Testis (tissue), 2 donors: ENCODE measurements at regions not wholly inside any gene's neighbourhood (a gene's known extent, or its start where the extent isn't known, plus 50 kb on each side); places are given as distances from the start of the nearest gene placed in this dataset.

Source experiments
- DNase-seq: peaks from one replicate; pipeline ENCODE4 v3.0.0-alpha.2; 2019
- H3K27ac ChIP-seq, 2 donors: fragments of 200-600 bp; sonication (generic); one replicate each; pipeline ENCODE4 v1.5.1; 2019
- H3K27me3 ChIP-seq: fragments of 200-600 bp; sonication (generic); one replicate; pipeline ENCODE4 v1.5.1; 2019
- H3K36me3 ChIP-seq: fragments of 200-600 bp; sonication (generic); one replicate; pipeline ENCODE4 v1.5.1; 2017; ENCODE audit warnings: low read depth; ENCODE audit errors: missing control alignments
- H3K4me1 ChIP-seq: fragments of 200-600 bp; sonication (generic); one replicate; pipeline ENCODE4 v1.5.1; 2019
- H3K4me3 ChIP-seq, 2 donors: fragments of 200-600 bp; sonication (generic); one replicate each; pipeline ENCODE4 v1.5.1; 2017 to 2019
- H3K9me3 ChIP-seq: fragments of 200-600 bp; sonication (generic); one replicate; pipeline ENCODE4 v1.5.1; 2017
- POLR2A ChIP-seq: fragments of 450-650 bp; IDR thresholded peaks from one replicate; pipeline ENCODE4 v1.6.1; 2017; ENCODE audit warnings: antibody characterized with exemption, mild to moderate bottlenecking, moderate library complexity
- WGBS, 2 donors: methylation state at CpG; one replicate each; pipeline ENCODE4 v1.1.5; 2018; 5-methylcytosine and 5-hydroxymethylcytosine counted together
- intact Hi-C: fragments of 100-400 bp; cut with DNase I; formaldehyde crosslinking; loops from one replicate; pipeline ENCODE4 v1.15.1; 2023; ENCODE audit warnings: low total_unique reads
- TF ChIP-seq, protein P1 (sequence below), 3 experiments: fragments of 450-650 bp in 2 of 3; fragments of 200-600 bp in 1 of 3; sonication (generic) in 1 of 3; IDR thresholded peaks; one replicate each; pipeline ENCODE4 v1.5.1; 2016 to 2019; ENCODE audit warnings: antibody characterized with exemption in 3 of 3, mild to moderate bottlenecking in 2 of 3, moderate library complexity in 1 of 3

DNA sequence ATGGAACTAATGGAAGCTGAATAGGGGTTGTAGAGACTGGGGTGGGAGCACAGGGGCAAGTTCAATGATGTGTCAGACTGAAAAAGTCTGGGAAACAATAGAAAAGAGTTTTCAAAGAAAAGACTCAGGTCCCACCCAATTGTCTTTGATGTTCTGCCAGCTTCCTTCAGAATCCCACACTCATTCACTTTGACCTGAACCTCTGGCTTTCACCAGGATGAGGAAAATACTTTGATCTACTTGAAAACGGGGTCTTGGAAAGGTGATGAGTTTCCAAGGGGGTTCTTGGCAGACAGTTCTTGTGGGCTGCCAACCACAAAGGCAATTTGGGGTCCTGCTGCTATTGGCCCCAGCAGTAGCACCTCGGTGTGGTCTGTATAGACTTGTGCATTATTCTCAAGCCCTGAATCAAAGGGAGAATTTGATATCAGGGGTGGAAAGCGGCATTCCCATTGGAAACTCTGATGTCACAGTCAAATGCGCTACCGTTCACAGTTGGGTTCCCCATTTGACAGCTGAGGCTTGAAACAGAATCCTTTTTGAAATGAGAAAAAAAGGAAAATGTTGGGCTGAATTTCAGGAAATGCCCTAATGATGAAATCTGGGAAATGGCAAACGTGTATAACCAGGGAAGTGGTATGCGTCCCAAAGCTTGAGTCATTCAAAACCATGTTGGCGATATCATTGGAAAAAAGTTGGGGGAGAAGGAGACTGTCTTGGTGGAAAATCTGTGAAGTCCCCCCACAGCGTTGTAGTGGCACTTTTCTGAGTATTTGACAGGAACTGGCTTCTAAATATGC lies 229.2 kb upstream of the LRTM1 start:
- intact Hi-C loops: no loop called here
- 90 to 93% methylated on average over 9 of the region's 9 CpGs for WGBS, 2 donors
- TF ChIP-seq, protein P1, sequence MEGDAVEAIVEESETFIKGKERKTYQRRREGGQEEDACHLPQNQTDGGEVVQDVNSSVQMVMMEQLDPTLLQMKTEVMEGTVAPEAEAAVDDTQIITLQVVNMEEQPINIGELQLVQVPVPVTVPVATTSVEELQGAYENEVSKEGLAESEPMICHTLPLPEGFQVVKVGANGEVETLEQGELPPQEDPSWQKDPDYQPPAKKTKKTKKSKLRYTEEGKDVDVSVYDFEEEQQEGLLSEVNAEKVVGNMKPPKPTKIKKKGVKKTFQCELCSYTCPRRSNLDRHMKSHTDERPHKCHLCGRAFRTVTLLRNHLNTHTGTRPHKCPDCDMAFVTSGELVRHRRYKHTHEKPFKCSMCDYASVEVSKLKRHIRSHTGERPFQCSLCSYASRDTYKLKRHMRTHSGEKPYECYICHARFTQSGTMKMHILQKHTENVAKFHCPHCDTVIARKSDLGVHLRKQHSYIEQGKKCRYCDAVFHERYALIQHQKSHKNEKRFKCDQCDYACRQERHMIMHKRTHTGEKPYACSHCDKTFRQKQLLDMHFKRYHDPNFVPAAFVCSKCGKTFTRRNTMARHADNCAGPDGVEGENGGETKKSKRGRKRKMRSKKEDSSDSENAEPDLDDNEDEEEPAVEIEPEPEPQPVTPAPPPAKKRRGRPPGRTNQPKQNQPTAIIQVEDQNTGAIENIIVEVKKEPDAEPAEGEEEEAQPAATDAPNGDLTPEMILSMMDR (IDR thresholded peaks at IDR 0.05): no peak
- no peak for TF ChIP-seq POLR2A

DNA sequence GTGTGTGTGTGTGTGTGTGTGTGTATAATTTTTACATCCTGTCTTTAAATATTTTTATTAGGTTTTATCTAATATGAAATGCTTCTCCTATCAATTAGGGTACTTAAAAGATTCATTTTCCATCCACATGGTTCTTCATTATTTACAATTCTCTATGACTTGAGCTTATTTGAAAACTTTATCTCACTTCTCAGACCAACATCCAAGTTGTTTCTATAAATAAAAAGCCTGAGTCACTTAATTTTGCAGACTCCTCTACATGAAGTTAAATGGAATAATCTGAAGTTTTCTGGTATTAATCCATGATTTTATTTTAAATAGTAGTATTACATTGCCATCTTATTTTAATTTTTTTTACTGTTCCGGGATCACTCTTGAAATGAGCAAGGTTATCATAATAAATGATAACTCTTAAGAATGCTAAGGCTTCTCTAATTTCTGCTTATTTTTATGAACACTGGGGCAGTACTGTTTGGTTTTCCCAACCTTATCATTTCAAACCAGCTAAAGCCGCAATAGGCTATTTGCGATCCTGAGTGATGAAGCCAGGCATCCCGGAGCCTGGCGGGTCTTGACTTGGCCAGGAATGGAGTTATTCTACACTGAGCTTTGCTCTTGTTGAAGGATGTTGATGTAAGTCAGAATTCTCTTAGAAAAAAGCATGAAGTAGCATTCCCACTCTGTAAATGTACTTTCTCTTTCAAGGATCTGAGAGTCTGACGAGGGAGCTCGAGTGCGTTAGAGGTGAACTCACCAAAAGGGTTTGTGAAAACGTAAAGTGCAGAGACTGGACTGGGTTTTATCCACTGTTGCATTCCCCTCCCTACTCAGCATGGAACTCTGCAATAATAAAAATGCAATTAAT lies 220.2 kb upstream of the LRTM1 start:
- no peaks in the 10 kb centered on the region for H3K27me3 ChIP-seq
- no peaks in the 10 kb centered on the region for H3K9me3 ChIP-seq
- no peak for TF ChIP-seq POLR2A
- TF ChIP-seq, protein P1 (IDR thresholded peaks at IDR 0.05): no peak
- H3K27ac ChIP-seq: peak overlapping the region in 1 of 2 donors; percentile 11
- 46 to 48% methylated on average over 9 of the region's 9 CpGs for WGBS, 2 donors
- no peaks in the 10 kb centered on the region for H3K36me3 ChIP-seq
- peak overlapping the region in 1 of 2 donors; percentile 5 for H3K4me3 ChIP-seq
- intact Hi-C loops: no loop called here
- no peak for DNase-seq
- no peaks in the 10 kb centered on the region for H3K4me1 ChIP-seq

More for the DNA sequence above, 229.2 kb upstream of the LRTM1 start:
- Histone ChIP-seq H3K27ac (no peak overlapping the region), H3K27me3 (no peaks in the 10 kb centered on the region), H3K4me3 (no peak overlapping the region), H3K36me3 (no peaks in the 10 kb centered on the region), H3K4me1 (no peaks in the 10 kb centered on the region), H3K9me3 (no peaks in the 10 kb centered on the region)
- DNase-seq: no peak

DNA sequence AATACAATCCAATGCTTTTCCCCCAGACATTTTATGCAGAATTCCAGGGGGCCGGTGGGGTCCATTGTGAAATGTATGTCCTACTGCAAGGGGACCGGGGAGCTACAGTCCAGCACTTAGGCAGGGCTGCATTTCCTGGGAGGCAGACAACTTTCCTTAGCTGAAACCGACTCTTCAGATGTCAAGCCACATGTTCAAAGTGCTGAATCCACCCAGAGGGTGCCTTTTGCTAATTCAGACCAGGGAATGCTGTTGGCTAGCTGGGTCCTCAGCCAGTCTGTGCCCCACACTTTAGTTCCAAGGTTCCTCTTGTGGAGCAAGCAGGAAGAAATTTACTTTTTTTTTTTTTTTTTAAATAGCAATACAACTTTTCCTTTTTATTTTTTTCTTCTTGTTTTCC lies 219.5 kb upstream of the LRTM1 start:
- Histone ChIP-seq H3K27ac (no peak overlapping the region), H3K36me3 (no peaks in the 10 kb centered on the region), H3K4me3 (no peak overlapping the region), H3K27me3 (no peaks in the 10 kb centered on the region), H3K4me1 (no peaks in the 10 kb centered on the region), H3K9me3 (no peaks in the 10 kb centered on the region)
- intact Hi-C loops: no loop called here
- 76 to 79% methylated on average over 3 of the region's 3 CpGs for WGBS, 2 donors
- TF ChIP-seq, protein P1 (IDR thresholded peaks at IDR 0.05): no peak
- no peak for TF ChIP-seq POLR2A
- no peak for DNase-seq

DNA sequence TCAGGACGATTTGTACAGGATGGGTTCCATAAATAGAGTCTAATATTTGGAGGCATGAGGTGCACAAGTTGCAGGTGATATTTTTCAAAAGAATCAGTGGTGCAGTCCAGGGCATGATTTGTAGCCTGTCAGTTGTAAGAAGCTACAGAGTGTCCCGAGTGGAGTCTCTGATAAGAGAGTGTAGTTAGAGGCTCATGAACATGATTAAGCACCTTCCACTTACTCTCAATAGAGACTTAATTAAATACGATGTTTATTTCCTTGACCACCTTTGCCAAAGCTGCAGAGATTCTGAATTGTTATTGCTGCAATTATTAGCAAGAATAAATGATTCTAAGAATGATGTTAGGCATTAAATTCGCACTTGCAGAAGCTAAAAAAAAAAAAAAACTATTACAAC lies 218.4 kb upstream of the LRTM1 start:
- DNase-seq: no peak
- intact Hi-C loops: no loop called here
- TF ChIP-seq POLR2A: no peak
- TF ChIP-seq, protein P1 (IDR thresholded peaks at IDR 0.05): no peak
- Histone ChIP-seq H3K4me1 (no peaks in the 10 kb centered on the region), H3K27ac (no peak overlapping the region), H3K4me3 (no peak overlapping the region), H3K36me3 (no peaks in the 10 kb centered on the region), H3K9me3 (no peaks in the 10 kb centered on the region), H3K27me3 (no peaks in the 10 kb centered on the region)
- WGBS, 2 donors: 62 to 65% methylated on average over 4 of the region's 4 CpGs
